ENCODE measurements at regions not wholly inside any gene's neighbourhood (a gene's known extent, or its start where the extent isn't known, plus 50 kb on each side); places are given as distances from the start of the nearest gene placed in this dataset.

DNA sequence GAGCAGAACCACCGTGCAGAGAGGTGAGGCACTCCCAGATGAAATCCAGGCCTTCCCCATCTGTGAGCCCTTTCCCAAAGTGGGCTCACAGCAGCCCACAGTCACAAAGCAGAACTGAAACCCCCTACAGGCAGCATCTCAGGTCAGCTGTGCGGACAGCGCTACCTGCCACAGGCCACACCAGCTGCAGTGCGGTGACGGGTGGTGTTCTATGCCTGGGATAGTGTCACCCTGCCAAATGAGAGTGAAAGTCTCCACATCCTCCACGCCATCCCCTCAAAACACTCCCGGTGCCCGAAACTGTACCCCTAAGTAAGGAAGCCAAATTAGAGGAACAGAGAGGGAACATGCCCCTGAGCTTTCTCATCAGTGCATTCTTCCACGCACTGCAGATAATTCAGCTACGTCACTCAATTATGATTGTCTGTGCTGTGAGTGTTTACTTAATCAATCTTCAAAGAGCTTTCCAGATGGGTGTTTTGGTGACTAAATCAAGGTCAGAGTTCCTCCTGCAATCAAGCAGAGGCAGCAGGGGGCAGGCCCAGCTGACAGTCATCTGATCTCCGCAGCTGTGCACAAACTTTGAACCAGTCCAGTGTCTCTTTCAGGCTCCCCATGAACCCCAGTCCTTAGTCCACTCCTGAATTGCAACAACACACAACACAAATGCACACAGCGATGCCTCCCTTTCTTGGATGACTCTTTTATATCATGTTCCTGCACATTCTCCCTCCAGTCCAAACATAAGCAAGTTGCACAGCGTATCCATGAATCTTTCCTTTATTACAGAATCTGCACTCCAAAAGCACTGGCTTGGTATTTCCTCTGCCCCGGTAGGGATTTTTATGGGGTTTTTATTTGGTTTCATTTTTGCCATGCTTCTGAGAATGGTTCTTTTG lies 150.0 kb downstream of the TOMM20 start (continued):
- TF ChIP-seq, protein P1, sequence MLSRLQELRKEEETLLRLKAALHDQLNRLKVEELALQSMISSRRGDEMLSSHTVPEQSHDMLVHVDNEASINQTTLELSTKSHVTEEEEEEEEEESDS (CRISPR knock-in tag; IDR thresholded peaks at IDR 0.05; ENCODE audit: borderline replicate concordance), result no peak
- TF ChIP-seq, protein P2, sequence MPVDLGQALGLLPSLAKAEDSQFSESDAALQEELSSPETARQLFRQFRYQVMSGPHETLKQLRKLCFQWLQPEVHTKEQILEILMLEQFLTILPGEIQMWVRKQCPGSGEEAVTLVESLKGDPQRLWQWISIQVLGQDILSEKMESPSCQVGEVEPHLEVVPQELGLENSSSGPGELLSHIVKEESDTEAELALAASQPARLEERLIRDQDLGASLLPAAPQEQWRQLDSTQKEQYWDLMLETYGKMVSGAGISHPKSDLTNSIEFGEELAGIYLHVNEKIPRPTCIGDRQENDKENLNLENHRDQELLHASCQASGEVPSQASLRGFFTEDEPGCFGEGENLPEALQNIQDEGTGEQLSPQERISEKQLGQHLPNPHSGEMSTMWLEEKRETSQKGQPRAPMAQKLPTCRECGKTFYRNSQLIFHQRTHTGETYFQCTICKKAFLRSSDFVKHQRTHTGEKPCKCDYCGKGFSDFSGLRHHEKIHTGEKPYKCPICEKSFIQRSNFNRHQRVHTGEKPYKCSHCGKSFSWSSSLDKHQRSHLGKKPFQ (CRISPR knock-in tag; IDR thresholded peaks at IDR 0.05; ENCODE audit: insufficient replicate concordance), result peak; percentile 57
- no peak for TF ChIP-seq TOPORS (CRISPR knock-in tag; IDR thresholded peaks at IDR 0.05)
- TF ChIP-seq PCBP2 (optimal IDR thresholded peaks at IDR 0.05; ENCODE audit: low read depth, low read length, poor library complexity, severe bottlenecking), result no peak
- TF ChIP-seq, protein P3, sequence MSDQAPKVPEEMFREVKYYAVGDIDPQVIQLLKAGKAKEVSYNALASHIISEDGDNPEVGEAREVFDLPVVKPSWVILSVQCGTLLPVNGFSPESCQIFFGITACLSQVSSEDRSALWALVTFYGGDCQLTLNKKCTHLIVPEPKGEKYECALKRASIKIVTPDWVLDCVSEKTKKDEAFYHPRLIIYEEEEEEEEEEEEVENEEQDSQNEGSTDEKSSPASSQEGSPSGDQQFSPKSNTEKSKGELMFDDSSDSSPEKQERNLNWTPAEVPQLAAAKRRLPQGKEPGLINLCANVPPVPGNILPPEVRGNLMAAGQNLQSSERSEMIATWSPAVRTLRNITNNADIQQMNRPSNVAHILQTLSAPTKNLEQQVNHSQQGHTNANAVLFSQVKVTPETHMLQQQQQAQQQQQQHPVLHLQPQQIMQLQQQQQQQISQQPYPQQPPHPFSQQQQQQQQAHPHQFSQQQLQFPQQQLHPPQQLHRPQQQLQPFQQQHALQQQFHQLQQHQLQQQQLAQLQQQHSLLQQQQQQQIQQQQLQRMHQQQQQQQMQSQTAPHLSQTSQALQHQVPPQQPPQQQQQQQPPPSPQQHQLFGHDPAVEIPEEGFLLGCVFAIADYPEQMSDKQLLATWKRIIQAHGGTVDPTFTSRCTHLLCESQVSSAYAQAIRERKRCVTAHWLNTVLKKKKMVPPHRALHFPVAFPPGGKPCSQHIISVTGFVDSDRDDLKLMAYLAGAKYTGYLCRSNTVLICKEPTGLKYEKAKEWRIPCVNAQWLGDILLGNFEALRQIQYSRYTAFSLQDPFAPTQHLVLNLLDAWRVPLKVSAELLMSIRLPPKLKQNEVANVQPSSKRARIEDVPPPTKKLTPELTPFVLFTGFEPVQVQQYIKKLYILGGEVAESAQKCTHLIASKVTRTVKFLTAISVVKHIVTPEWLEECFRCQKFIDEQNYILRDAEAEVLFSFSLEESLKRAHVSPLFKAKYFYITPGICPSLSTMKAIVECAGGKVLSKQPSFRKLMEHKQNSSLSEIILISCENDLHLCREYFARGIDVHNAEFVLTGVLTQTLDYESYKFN (CRISPR knock-in tag; conservative IDR thresholded peaks at IDR 0.05), result peak; percentile 89
- peak; percentile 80 for TF ChIP-seq HNRNPK (IDR thresholded peaks at IDR 0.05; ENCODE audit: low read depth, low read length, poor library complexity, severe bottlenecking)
- no peak for TF ChIP-seq ZNF776 (CRISPR knock-in tag; IDR thresholded peaks at IDR 0.05)
- no peak for TF ChIP-seq ZNF235 (CRISPR knock-in tag; IDR thresholded peaks at IDR 0.05; ENCODE audit: borderline replicate concordance)
- no peak for TF ChIP-seq ZNF878 (CRISPR knock-in tag; IDR thresholded peaks at IDR 0.05)
- peak; percentile 99 for TF ChIP-seq NCOR1 (IDR thresholded peaks at IDR 0.05; ENCODE audit: borderline replicate concordance, low read length)
- TF ChIP-seq SRSF4 (IDR thresholded peaks at IDR 0.05; ENCODE audit: low read depth, low read length, poor library complexity, severe bottlenecking), result no peak
- TF ChIP-seq, protein P4, sequence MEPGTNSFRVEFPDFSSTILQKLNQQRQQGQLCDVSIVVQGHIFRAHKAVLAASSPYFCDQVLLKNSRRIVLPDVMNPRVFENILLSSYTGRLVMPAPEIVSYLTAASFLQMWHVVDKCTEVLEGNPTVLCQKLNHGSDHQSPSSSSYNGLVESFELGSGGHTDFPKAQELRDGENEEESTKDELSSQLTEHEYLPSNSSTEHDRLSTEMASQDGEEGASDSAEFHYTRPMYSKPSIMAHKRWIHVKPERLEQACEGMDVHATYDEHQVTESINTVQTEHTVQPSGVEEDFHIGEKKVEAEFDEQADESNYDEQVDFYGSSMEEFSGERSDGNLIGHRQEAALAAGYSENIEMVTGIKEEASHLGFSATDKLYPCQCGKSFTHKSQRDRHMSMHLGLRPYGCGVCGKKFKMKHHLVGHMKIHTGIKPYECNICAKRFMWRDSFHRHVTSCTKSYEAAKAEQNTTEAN (CRISPR knock-in tag; conservative IDR thresholded peaks at IDR 0.05), result peak; percentile 77
- TF ChIP-seq BHLHE40 (IDR thresholded peaks at IDR 0.05; ENCODE audit: low read length), result no peak
- TF ChIP-seq GATA4 (IDR thresholded peaks at IDR 0.05; ENCODE audit: borderline replicate concordance, low read depth), result peak; percentile 65; the same call in 1 of the 2 replicates
- TF ChIP-seq DNMT3B (CRISPR knock-in tag; conservative IDR thresholded peaks at IDR 0.05), result no peak
- TF ChIP-seq HES4 (CRISPR knock-in tag; IDR thresholded peaks at IDR 0.05; ENCODE audit: borderline replicate concordance), result no peak
- no peak for TF ChIP-seq CCDC6 (CRISPR knock-in tag; IDR thresholded peaks at IDR 0.05)
- TF ChIP-seq NONO (IDR thresholded peaks at IDR 0.05), result no peak
- TF ChIP-seq NONO (CRISPR knock-in tag; conservative IDR thresholded peaks at IDR 0.05), result peak; percentile 48; the same call in 1 of the 2 replicates
- TF ChIP-seq, protein P5, sequence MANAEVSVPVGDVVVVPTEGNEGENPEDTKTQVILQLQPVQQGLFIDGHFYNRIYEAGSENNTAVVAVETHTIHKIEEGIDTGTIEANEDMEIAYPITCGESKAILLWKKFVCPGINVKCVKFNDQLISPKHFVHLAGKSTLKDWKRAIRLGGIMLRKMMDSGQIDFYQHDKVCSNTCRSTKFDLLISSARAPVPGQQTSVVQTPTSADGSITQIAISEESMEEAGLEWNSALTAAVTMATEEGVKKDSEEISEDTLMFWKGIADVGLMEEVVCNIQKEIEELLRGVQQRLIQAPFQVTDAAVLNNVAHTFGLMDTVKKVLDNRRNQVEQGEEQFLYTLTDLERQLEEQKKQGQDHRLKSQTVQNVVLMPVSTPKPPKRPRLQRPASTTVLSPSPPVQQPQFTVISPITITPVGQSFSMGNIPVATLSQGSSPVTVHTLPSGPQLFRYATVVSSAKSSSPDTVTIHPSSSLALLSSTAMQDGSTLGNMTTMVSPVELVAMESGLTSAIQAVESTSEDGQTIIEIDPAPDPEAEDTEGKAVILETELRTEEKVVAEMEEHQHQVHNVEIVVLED (CRISPR knock-in tag; IDR thresholded peaks at IDR 0.05; ENCODE audit: borderline replicate concordance), result peak; percentile 40; the same call in 1 of the 2 replicates
- no peak for TF ChIP-seq MAFF (IDR thresholded peaks at IDR 0.05; ENCODE audit: low read depth, low read length)
